ENCODE measurements at regions not wholly inside any gene's neighbourhood (a gene's known extent, or its start where the extent isn't known, plus 50 kb on each side); places are given as distances from the start of the nearest gene placed in this dataset.

- H3K27ac ChIP-seq = no peak overlapping the region
- no peaks in the 10 kb centered on the region for H3K9me3 ChIP-seq (ENCODE audit: low read depth, low read length)
- no peak overlapping the region for H3K9ac ChIP-seq (ENCODE audit: insufficient read length)
- H3K4me3 ChIP-seq = no peak overlapping the region
- H3K36me3 ChIP-seq (ENCODE audit: insufficient read depth, low read length) = no peaks in the 10 kb centered on the region
- DNase-seq (ENCODE audit: low read depth, low spot score) = no peak
- TF ChIP-seq FOXP2 (optimal IDR thresholded peaks at IDR 0.05; ENCODE audit: control extremely low read depth, extremely low read length, insufficient read depth) = no peak
- no peak for TF ChIP-seq POLR2AphosphoS5 (IDR thresholded peaks at IDR 0.05; ENCODE audit: borderline replicate concordance, low read depth, low read length)
- TF ChIP-seq EZH2 (IDR thresholded peaks at IDR 0.05) = no peak
Observed at GRCh38 chr12:67522222-67522621, 126.3 kb upstream of the DYRK2 start.

- H3K4me3 ChIP-seq = no peak overlapping the region
- TF ChIP-seq EZH2 (IDR thresholded peaks at IDR 0.05) (no peak), FOXP2 (optimal IDR thresholded peaks at IDR 0.05; ENCODE audit: control extremely low read depth, extremely low read length, insufficient read depth) (no peak), POLR2AphosphoS5 (IDR thresholded peaks at IDR 0.05; ENCODE audit: borderline replicate concordance, low read depth, low read length) (no peak)
- H3K36me3 ChIP-seq (ENCODE audit: insufficient read depth, low read length) = no peaks in the 10 kb centered on the region
- H3K9ac ChIP-seq (ENCODE audit: insufficient read length) = no peak overlapping the region
- H3K9me3 ChIP-seq (ENCODE audit: low read depth, low read length) = no peaks in the 10 kb centered on the region
- no peak overlapping the region for H3K27ac ChIP-seq
- no peak for DNase-seq (ENCODE audit: low read depth, low spot score)
Observed at GRCh38 chr12:67523538-67523937, 125.0 kb upstream of the DYRK2 start.

GRCh38 chr12:67524861-67525616 is 123.5 kb upstream of the DYRK2 start:
- no peak for DNase-seq (ENCODE audit: low read depth, low spot score)
- no peaks in the 10 kb centered on the region for H3K9me3 ChIP-seq (ENCODE audit: low read depth, low read length)
- H3K36me3 ChIP-seq (ENCODE audit: insufficient read depth, low read length) = no peaks in the 10 kb centered on the region
- no peak overlapping the region for H3K9ac ChIP-seq (ENCODE audit: insufficient read length)
- H3K27ac ChIP-seq = no peak overlapping the region
- TF ChIP-seq POLR2AphosphoS5 (IDR thresholded peaks at IDR 0.05; ENCODE audit: borderline replicate concordance, low read depth, low read length) (no peak), EZH2 (IDR thresholded peaks at IDR 0.05) (no peak), FOXP2 (optimal IDR thresholded peaks at IDR 0.05; ENCODE audit: control extremely low read depth, extremely low read length, insufficient read depth) (no peak)
- no peak overlapping the region for H3K4me3 ChIP-seq

- no peak overlapping the region for H3K9ac ChIP-seq (ENCODE audit: insufficient read length)
- no peak overlapping the region for H3K27ac ChIP-seq
- TF ChIP-seq POLR2AphosphoS5 (IDR thresholded peaks at IDR 0.05; ENCODE audit: borderline replicate concordance, low read depth, low read length) (no peak), EZH2 (IDR thresholded peaks at IDR 0.05) (no peak)
- H3K9me3 ChIP-seq (ENCODE audit: low read depth, low read length) = no peaks in the 10 kb centered on the region
- H3K4me3 ChIP-seq = no peak overlapping the region
- H3K36me3 ChIP-seq (ENCODE audit: insufficient read depth, low read length) = no peaks in the 10 kb centered on the region
- DNase-seq (ENCODE audit: low read depth, low spot score) = no peak
Observed at GRCh38 chr12:67525617-67525884, 123.0 kb upstream of the DYRK2 start.

GRCh38 chr12:67526129-67526528 is 122.4 kb upstream of the DYRK2 start:
- TF ChIP-seq EZH2 (IDR thresholded peaks at IDR 0.05) = no peak
- no peak overlapping the region for H3K27ac ChIP-seq

GRCh38 chr12:67531051-67531450 is 117.5 kb upstream of the DYRK2 start:
- Histone ChIP-seq H3K36me3 (ENCODE audit: insufficient read depth, low read length) (no peaks in the 10 kb centered on the region), H3K9me3 (ENCODE audit: low read depth, low read length) (no peaks in the 10 kb centered on the region), H3K27ac (no peak overlapping the region), H3K9ac (ENCODE audit: insufficient read length) (no peak overlapping the region), H3K4me3 (no peak overlapping the region)
- TF ChIP-seq POLR2AphosphoS5 (IDR thresholded peaks at IDR 0.05; ENCODE audit: borderline replicate concordance, low read depth, low read length) (no peak), EZH2 (IDR thresholded peaks at IDR 0.05) (no peak), FOXP2 (optimal IDR thresholded peaks at IDR 0.05; ENCODE audit: control extremely low read depth, extremely low read length, insufficient read depth) (no peak)
- no peak for DNase-seq (ENCODE audit: low read depth, low spot score)

More at GRCh38 chr12:67526129-67526528, 122.4 kb upstream of the DYRK2 start:
- Histone ChIP-seq H3K9me3 (ENCODE audit: low read depth, low read length) (no peaks in the 10 kb centered on the region), H3K9ac (ENCODE audit: insufficient read length) (no peak overlapping the region), H3K36me3 (ENCODE audit: insufficient read depth, low read length) (no peaks in the 10 kb centered on the region), H3K4me3 (no peak overlapping the region)
- DNase-seq (ENCODE audit: low read depth, low spot score) = no peak

GRCh38 chr12:67531501-67531900 is 117.0 kb upstream of the DYRK2 start:
- Histone ChIP-seq H3K9me3 (ENCODE audit: low read depth, low read length) (no peaks in the 10 kb centered on the region), H3K9ac (ENCODE audit: insufficient read length) (no peak overlapping the region), H3K27ac (no peak overlapping the region), H3K36me3 (ENCODE audit: insufficient read depth, low read length) (no peaks in the 10 kb centered on the region), H3K4me3 (no peak overlapping the region)
- TF ChIP-seq FOXP2 (optimal IDR thresholded peaks at IDR 0.05; ENCODE audit: control extremely low read depth, extremely low read length, insufficient read depth) = no peak
- no peak for TF ChIP-seq EZH2 (IDR thresholded peaks at IDR 0.05)
- TF ChIP-seq POLR2AphosphoS5 (IDR thresholded peaks at IDR 0.05; ENCODE audit: borderline replicate concordance, low read depth, low read length) = no peak
- DNase-seq (ENCODE audit: low read depth, low spot score) = no peak

- Histone ChIP-seq H3K27ac (no peak overlapping the region), H3K4me3 (no peak overlapping the region), H3K36me3 (ENCODE audit: insufficient read depth, low read length) (no peaks in the 10 kb centered on the region), H3K9me3 (ENCODE audit: low read depth, low read length) (no peaks in the 10 kb centered on the region), H3K9ac (ENCODE audit: insufficient read length) (no peak overlapping the region)
- TF ChIP-seq FOXP2 (optimal IDR thresholded peaks at IDR 0.05; ENCODE audit: control extremely low read depth, extremely low read length, insufficient read depth) = no peak
- TF ChIP-seq EZH2 (IDR thresholded peaks at IDR 0.05) = no peak
- TF ChIP-seq POLR2AphosphoS5 (IDR thresholded peaks at IDR 0.05; ENCODE audit: borderline replicate concordance, low read depth, low read length) = no peak
- DNase-seq (ENCODE audit: low read depth, low spot score) = no peak
Observed at GRCh38 chr12:67533159-67533558, 115.4 kb upstream of the DYRK2 start.

GRCh38 chr12:67534046-67534445 is 114.5 kb upstream of the DYRK2 start:
- TF ChIP-seq EZH2 (IDR thresholded peaks at IDR 0.05) (no peak), POLR2AphosphoS5 (IDR thresholded peaks at IDR 0.05; ENCODE audit: borderline replicate concordance, low read depth, low read length) (no peak), FOXP2 (optimal IDR thresholded peaks at IDR 0.05; ENCODE audit: control extremely low read depth, extremely low read length, insufficient read depth) (no peak)
- Histone ChIP-seq H3K36me3 (ENCODE audit: insufficient read depth, low read length) (no peaks in the 10 kb centered on the region), H3K9me3 (ENCODE audit: low read depth, low read length) (no peaks in the 10 kb centered on the region), H3K9ac (ENCODE audit: insufficient read length) (no peak overlapping the region), H3K4me3 (no peak overlapping the region), H3K27ac (no peak overlapping the region)
- DNase-seq (ENCODE audit: low read depth, low spot score) = no peak

All from SK-N-MC (cell line).